Endothelial cell of umbilical vein (primary cell): ENCODE measurements at regions not wholly inside any gene's neighbourhood (a gene's known extent, or its start where the extent isn't known, plus 50 kb on each side); places are given as distances from the start of the nearest gene placed in this dataset.

ENCODE experiments used
- CTCF ChIP-seq, 2 donors: IDR thresholded peaks; 1 replicate in 1 of 2; 2 replicates in 1 of 2; pipeline ENCODE4 v1.5.1; 2011; ENCODE audit warnings: low read length in 2 of 2, mild to moderate bottlenecking in 2 of 2, moderate library complexity in 2 of 2, control low read depth in 1 of 2, inconsistent platforms in 1 of 2, low read depth in 1 of 2; ENCODE audit not compliant: insufficient read depth in 1 of 2; ENCODE audit errors: extremely low read depth in 1 of 2
- POLR2A ChIP-seq: IDR thresholded peaks from 2 replicates; pipeline ENCODE4 v1.6.1; 2012; ENCODE audit warnings: low read depth, mild to moderate bottlenecking, control low read depth, low read length
- POLR2AphosphoS5 ChIP-seq: IDR thresholded peaks from 2 replicates; pipeline ENCODE4 v1.6.1; 2012; ENCODE audit warnings: low read depth, mild to moderate bottlenecking, control low read depth, low read length, moderate library complexity; ENCODE audit not compliant: insufficient read depth

GRCh38 chr16:65376601-65377000 lies 254.7 kb upstream of the CDH11 start:
- no peak for TF ChIP-seq POLR2A
- no peak for TF ChIP-seq POLR2AphosphoS5
- TF ChIP-seq CTCF (IDR thresholded peaks at IDR 0.05; ENCODE audit: extremely low read depth in 1 of 2, insufficient read depth in 1 of 2, low read depth in 1 of 2, low read length in 2 of 2), result no peak
